HCT116 (cell line): ENCODE measurements at regions not wholly inside any gene's neighbourhood (a gene's known extent, or its start where the extent isn't known, plus 50 kb on each side); places are given as distances from the start of the nearest gene placed in this dataset.

Experiments
- ATAC-seq: fragments of 200-7000 bp; cut with Tn5 transposase; 2 replicates; pipeline ENCODE4 v1.9.1; 2020; ENCODE audit warnings: mild to moderate bottlenecking, moderate library complexity
- BruUV-seq: library from RNA; stranded (reverse); fragments of 400-500 nt; replicated peaks from 2 replicates; lab custom pipeline; 2021; lab: Mats Ljungman, UMichigan
- CTCF ChIA-PET: fragments of 300-600 bp; sonication (Branson Sonifier 250); formaldehyde crosslinking; loops from one replicate; lab custom pipeline; 2021; ENCODE audit warnings: antibody characterized with exemption; lab: Charles Lee
- POLR2A ChIA-PET: fragments of 300-600, 350-600 bp; sonication (Branson Sonifier 250); formaldehyde crosslinking; loops from one replicate; lab custom pipeline; 2021; ENCODE audit warnings: antibody characterized with exemption; lab: Charles Lee
- RAD21 ChIA-PET, 2 experiments: fragments of 300-600 bp; sonication (Branson Sonifier 250); formaldehyde crosslinking; loops; one replicate each; lab custom pipeline; 2023; ENCODE audit warnings: low total read pairs in 2 of 2; ENCODE audit not compliant: uncharacterized antibody in 2 of 2, unreplicated experiment in 2 of 2, low non-redundant PET in 1 of 2; lab: Charles Lee
- DNase-seq: peaks from one replicate; pipeline ENCODE4 v3.0.0-alpha.2; 2010; ENCODE audit warnings: low read depth, low spot score
- H2AFZ ChIP-seq: fragments of 200-600 bp; shearing (Covaris generic), sonication (generic); 2 replicates; pipeline ENCODE4 v1.6.1; 2017; ENCODE audit warnings: low read depth, mixed run types, mixed read lengths, antibody characterized with exemption, low read length; ENCODE audit not compliant: poor library complexity, severe bottlenecking
- H3K27ac ChIP-seq: 2 replicates; pipeline ENCODE4 v1.5.1; 2012; ENCODE audit warnings: low read depth, low read length
- H3K27me3 ChIP-seq: fragments of 200-600 bp; sonication (generic); 2 replicates; pipeline ENCODE4 v1.6.1; 2016; ENCODE audit warnings: mixed run types, low read length, mixed read lengths; ENCODE audit not compliant: insufficient read depth
- H3K36me3 ChIP-seq, 2 experiments: fragments of 200-500 bp in 1 of 2; fragments of 200-600 bp in 1 of 2; sonication (Bioruptor generic) in 1 of 2; sonication (generic) in 1 of 2; 2 replicates each; pipeline versions ENCODE4 v1.5.1 to v1.6.1; 2014 to 2016; ENCODE audit warnings: low read length in 2 of 2, inconsistent platforms in 1 of 2, mixed read lengths in 1 of 2, mixed run types in 1 of 2; ENCODE audit not compliant: insufficient read depth in 2 of 2, control insufficient read depth in 1 of 2
- H3K4me1 ChIP-seq, 2 experiments: fragments of 200-600 bp in 1 of 2; sonication (generic) in 1 of 2; 2 replicates each; pipeline versions ENCODE4 v1.5.1 to v1.6.1; 2012 to 2017; ENCODE audit warnings: low read length in 2 of 2, inconsistent platforms in 1 of 2, mild to moderate bottlenecking in 1 of 2, mixed read lengths in 1 of 2, mixed run types in 1 of 2, moderate library complexity in 1 of 2; ENCODE audit not compliant: insufficient read depth in 2 of 2, control insufficient read depth in 1 of 2
- H3K4me2 ChIP-seq: fragments of 200-600 bp; sonication (generic); 2 replicates; pipeline ENCODE4 v1.6.1; 2017; ENCODE audit warnings: mixed run types, low read length, mixed read lengths
- H3K4me3 ChIP-seq, 2 experiments: fragments of 200-600 bp in 1 of 2; sonication (generic) in 1 of 2; replicated peaks in 1 of 2; 2 replicates each; pipeline ENCODE4 v1.5.1; 2011 to 2016; ENCODE audit warnings: low read length in 2 of 2, control low read depth in 1 of 2, low read depth in 1 of 2, mild to moderate bottlenecking in 1 of 2, mixed read lengths in 1 of 2, mixed run types in 1 of 2
- H3K79me2 ChIP-seq: fragments of 200-600 bp; sonication (generic); 2 replicates; pipeline ENCODE4 v1.6.1; 2017; ENCODE audit warnings: mild to moderate bottlenecking, mixed run types, low read length, moderate library complexity, mixed read lengths; ENCODE audit not compliant: insufficient read depth
- H3K9ac ChIP-seq: fragments of 200-600 bp; sonication (generic); 2 replicates; pipeline ENCODE4 v1.6.1; 2016; ENCODE audit warnings: low read length, mixed read lengths
- H3K9me2 ChIP-seq: fragments of 200-600 bp; sonication (generic), shearing (Covaris generic); 2 replicates; pipeline ENCODE4 v1.6.1; 2017; ENCODE audit warnings: mixed run types, mild to moderate bottlenecking, moderate library complexity; ENCODE audit not compliant: insufficient read depth
- H3K9me3 ChIP-seq, 2 experiments: fragments of 200-500 bp in 1 of 2; fragments of 200-600 bp in 1 of 2; sonication (Bioruptor generic) in 1 of 2; sonication (generic) in 1 of 2; 2 replicates each; pipeline ENCODE4 v1.6.1; 2014 to 2017; ENCODE audit warnings: low read length in 2 of 2, mixed read lengths in 2 of 2, inconsistent platforms in 1 of 2, low read depth in 1 of 2, mild to moderate bottlenecking in 1 of 2, mixed run types in 1 of 2, moderate library complexity in 1 of 2; ENCODE audit not compliant: control insufficient read depth in 1 of 2, insufficient read depth in 1 of 2
- H4K20me1 ChIP-seq: fragments of 200-600 bp; sonication (generic), shearing (Covaris generic); 2 replicates; pipeline ENCODE4 v1.6.1; 2017; ENCODE audit warnings: mixed run types, mild to moderate bottlenecking, moderate library complexity; ENCODE audit not compliant: insufficient read depth
- ATF3 ChIP-seq: IDR thresholded peaks from 2 replicates; pipeline ENCODE4 v1.6.1; 2012
- CBX3 ChIP-seq: IDR thresholded peaks from 2 replicates; pipeline ENCODE4 v1.6.1; 2012; ENCODE audit warnings: low read depth
- CEBPB ChIP-seq: IDR thresholded peaks from 2 replicates; pipeline ENCODE4 v1.6.1; 2012; ENCODE audit warnings: low read depth
- EGR1 ChIP-seq: IDR thresholded peaks from 2 replicates; pipeline ENCODE4 v1.6.1; 2012; ENCODE audit warnings: low read depth
- ELF1 ChIP-seq: IDR thresholded peaks from 2 replicates; pipeline ENCODE4 v1.6.1; 2012; ENCODE audit warnings: low read depth, borderline replicate concordance
- EZH2 ChIP-seq: fragments of 200-600 bp; sonication (generic); IDR thresholded peaks from 2 replicates; pipeline ENCODE4 v1.6.1; 2017; ENCODE audit warnings: antibody characterized with exemption, mixed run types
- EZH2phosphoT487 ChIP-seq: fragments of 200-600 bp; IDR thresholded peaks from 2 replicates; pipeline ENCODE4 v1.6.1; 2018; ENCODE audit warnings: antibody characterized with exemption, borderline replicate concordance
- FOSL1 ChIP-seq: IDR thresholded peaks from 2 replicates; pipeline ENCODE4 v1.6.1; 2012; ENCODE audit warnings: low read depth
- JUND ChIP-seq: IDR thresholded peaks from 2 replicates; pipeline ENCODE4 v1.6.1; 2012
- MAX ChIP-seq: IDR thresholded peaks from 2 replicates; pipeline ENCODE4 v1.6.1; 2012
- POLR2AphosphoS5 ChIP-seq: IDR thresholded peaks from 2 replicates; pipeline ENCODE4 v1.6.1; 2011; ENCODE audit warnings: mild to moderate bottlenecking, low read depth, low read length, moderate library complexity
- RAD21 ChIP-seq: IDR thresholded peaks from 2 replicates; pipeline ENCODE4 v1.6.1; 2012; ENCODE audit warnings: low read depth, mild to moderate bottlenecking
- REST ChIP-seq: IDR thresholded peaks from 2 replicates; pipeline ENCODE4 v1.6.1; 2012; ENCODE audit warnings: low read depth
- SIN3A ChIP-seq: IDR thresholded peaks from 2 replicates; pipeline ENCODE4 v1.6.1; 2012; ENCODE audit warnings: low read depth
- SP1 ChIP-seq: IDR thresholded peaks from 2 replicates; pipeline ENCODE4 v1.6.1; 2012; ENCODE audit warnings: low read depth
- SRF ChIP-seq: IDR thresholded peaks from 2 replicates; pipeline ENCODE4 v1.6.1; 2012; ENCODE audit warnings: low read depth
- TCF7L2 ChIP-seq: IDR thresholded peaks from 2 replicates; pipeline ENCODE4 v1.7.0; 2011; ENCODE audit warnings: borderline replicate concordance, inconsistent platforms; ENCODE audit not compliant: insufficient read depth, insufficient read length; ENCODE audit errors: extremely low read depth
- YY1 ChIP-seq: IDR thresholded peaks from 2 replicates; pipeline ENCODE4 v1.6.1; 2011; ENCODE audit warnings: low read length, low read depth, moderate library complexity, mild to moderate bottlenecking; ENCODE audit not compliant: insufficient replicate concordance; ENCODE audit errors: extremely low read depth
- ZBTB33 ChIP-seq: IDR thresholded peaks from 2 replicates; pipeline ENCODE4 v1.6.1; 2011; ENCODE audit warnings: mild to moderate bottlenecking, low read length, moderate library complexity; ENCODE audit not compliant: insufficient replicate concordance; ENCODE audit errors: extremely low read depth
- ZNF274 ChIP-seq: fragments of 200-500 bp; sonication (Bioruptor generic); IDR thresholded peaks from 2 replicates; pipeline ENCODE4 v1.6.1; 2014; ENCODE audit warnings: mild to moderate bottlenecking, low read depth, low read length, inconsistent platforms
- intact Hi-C: fragments of 100-400 bp; cut with micrococcal nuclease; formaldehyde crosslinking; loops from 2 replicates; pipeline ENCODE4 v1.10.0; 2022

- TF ChIP-seq SIN3A (no peak), SRF (no peak)
Observed at GRCh38 chr3:193049935-193050334, 132.3 kb upstream of the MB21D2 start (continued).

GRCh38 chr3:193051314-193051713 lies 133.7 kb upstream of the MB21D2 start:
- H3K4me2 ChIP-seq: no peak overlapping the region
- no peak overlapping the region for H2AFZ ChIP-seq
- H3K9me3 ChIP-seq: no peaks in the 10 kb centered on the region
- no peak overlapping the region for H3K9ac ChIP-seq
- intact Hi-C loops: no loop called here
- no peak overlapping the region for H3K27ac ChIP-seq
- no peak for TF ChIP-seq SP1
- no peak for TF ChIP-seq EZH2phosphoT487
- no peak for TF ChIP-seq EZH2
- no peak for TF ChIP-seq SRF
- no peak for TF ChIP-seq EGR1
- TF ChIP-seq YY1: no peak
- TF ChIP-seq CEBPB: no peak
- no peak for TF ChIP-seq RAD21
- no peak for TF ChIP-seq ZNF274
- no peak for TF ChIP-seq ATF3
- TF ChIP-seq JUND: no peak
- no peak for TF ChIP-seq CBX3
- TF ChIP-seq POLR2AphosphoS5: no peak
- no peak for TF ChIP-seq ZBTB33
- no peak for TF ChIP-seq ELF1
- no peak for TF ChIP-seq REST
- no peak for TF ChIP-seq FOSL1
- no peak for TF ChIP-seq MAX
- TF ChIP-seq SIN3A: no peak
- no peak for TF ChIP-seq TCF7L2
- no peaks in the 10 kb centered on the region for H3K9me2 ChIP-seq
- ATAC-seq (no peak), DNase-seq (no peak)
- no peaks in the 10 kb centered on the region for H3K4me1 ChIP-seq
- ChIA-PET POLR2A (no interaction called here), CTCF (no interaction called here), RAD21 (no interaction called here)
- peaks cover 52% of the 10 kb centered on the region for H3K27me3 ChIP-seq
- no TSS peak for BruUV-seq
- H3K4me3 ChIP-seq: no peak overlapping the region
- H3K79me2 ChIP-seq: no peaks in the 10 kb centered on the region
- H4K20me1 ChIP-seq: no peaks in the 10 kb centered on the region
- no peaks in the 10 kb centered on the region for H3K36me3 ChIP-seq
